CD4-positive, CD25-positive, alpha-beta regulatory T cell (primary cell): ENCODE measurements at regions not wholly inside any gene's neighbourhood (a gene's known extent, or its start where the extent isn't known, plus 50 kb on each side); places are given as distances from the start of the nearest gene placed in this dataset.
A peak's percentile ranks its signal among the peaks of the same experiment; 100 is the strongest.

Source experiments
- ATAC-seq, 2 donors: fragments of 150-1000 bp; cut with Tn5 transposase; one replicate each; pipeline ENCODE4 v1.10.0; 2021; ENCODE audit warnings: low read depth in 2 of 2, moderate number of reproducible peaks in 2 of 2, moderate library complexity in 1 of 2
- DNase-seq, 3 donors: peaks; one replicate each; pipeline versions ENCODE4 v3.0.0 to v3.0.0-alpha.2; 2012 to 2022; ENCODE audit warnings: mixed read lengths in 1 of 3
- H3K27ac ChIP-seq: one replicate; pipeline ENCODE4 v1.7.0; 2013; ENCODE audit warnings: mild to moderate bottlenecking, low read length; ENCODE audit not compliant: insufficient read depth, poor library complexity, severe bottlenecking
- H3K27me3 ChIP-seq: one replicate; pipeline ENCODE4 v1.7.0; 2013; ENCODE audit warnings: low read length; ENCODE audit not compliant: control insufficient read depth, insufficient read depth
- H3K36me3 ChIP-seq: one replicate; pipeline ENCODE4 v1.7.0; 2013; ENCODE audit warnings: mild to moderate bottlenecking, low read length, moderate library complexity; ENCODE audit not compliant: control insufficient read depth, insufficient read depth
- H3K4me1 ChIP-seq: 2 replicates; pipeline ENCODE4 v1.7.0; 2013; ENCODE audit warnings: mild to moderate bottlenecking, low read length; ENCODE audit not compliant: insufficient read depth, control insufficient read depth, poor library complexity, severe bottlenecking
- H3K4me3 ChIP-seq: one replicate; pipeline ENCODE4 v1.7.0; 2013; ENCODE audit warnings: low read depth, mild to moderate bottlenecking, low read length, moderate library complexity
- H3K9me3 ChIP-seq, 2 experiments: 1 replicate in 1 of 2; 2 replicates in 1 of 2; pipeline ENCODE4 v1.7.0; 2013; ENCODE audit warnings: low read length in 2 of 2, mild to moderate bottlenecking in 1 of 2, moderate library complexity in 1 of 2; ENCODE audit not compliant: control insufficient read depth in 2 of 2
- H3K27ac Mint-ChIP-seq, 3 donors: one replicate each; pipeline ENCODE4 v1.8.0; 2020 to 2022; ENCODE audit warnings: mild to moderate bottlenecking in 3 of 3, mixed read lengths in 3 of 3, moderate library complexity in 2 of 3
- H3K27me3 Mint-ChIP-seq: one replicate; pipeline ENCODE4 v1.8.0; 2022; ENCODE audit warnings: mild to moderate bottlenecking, mixed read lengths
- H3K36me3 Mint-ChIP-seq: one replicate; pipeline ENCODE4 v1.8.0; 2020; ENCODE audit warnings: mixed read lengths
- H3K4me1 Mint-ChIP-seq, 4 donors: one replicate each; pipeline ENCODE4 v1.8.0; 2020 to 2022; ENCODE audit warnings: mixed read lengths in 4 of 4, mild to moderate bottlenecking in 1 of 4
- H3K4me3 Mint-ChIP-seq, 4 donors: one replicate each; pipeline ENCODE4 v1.8.0; 2020 to 2022; ENCODE audit warnings: mild to moderate bottlenecking in 4 of 4, mixed read lengths in 4 of 4, moderate library complexity in 3 of 4
- H3K9me3 Mint-ChIP-seq, 7 donors: one replicate each; pipeline ENCODE4 v1.8.0; 2020 to 2022; ENCODE audit warnings: mixed read lengths in 7 of 7, mild to moderate bottlenecking in 3 of 7, moderate library complexity in 2 of 7

DNA sequence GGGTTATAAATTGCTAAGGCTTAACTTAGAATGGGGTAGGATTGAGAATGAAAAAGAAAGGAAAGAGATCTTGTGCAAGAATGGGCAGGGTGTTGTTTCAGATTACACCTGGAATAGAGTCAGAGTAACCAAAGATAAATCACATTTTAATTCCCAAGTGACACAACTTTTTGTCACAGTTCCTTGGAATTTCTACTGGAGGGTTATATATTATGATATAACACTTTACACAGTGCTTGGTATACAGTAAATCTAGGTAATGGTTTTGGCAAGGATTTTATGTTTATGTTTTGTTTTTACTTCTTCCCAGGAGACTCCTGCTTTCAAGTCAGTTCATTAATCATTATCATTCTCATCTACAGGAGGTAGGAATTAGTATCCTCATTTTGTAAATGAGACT is 115.7 kb upstream of the KCNJ16 start:
- Histone ChIP-seq H3K4me1 (no peaks in the 10 kb centered on the region), H3K9me3 (no peaks in the 10 kb centered on the region), H3K27ac (no peak overlapping the region), H3K36me3 (no peaks in the 10 kb centered on the region), H3K4me3 (no peak overlapping the region), H3K27me3 (no peaks in the 10 kb centered on the region)
- no peaks in the 10 kb centered on the region for H3K27me3 Mint-ChIP-seq
- no peak overlapping the region for H3K4me3 Mint-ChIP-seq
- ATAC-seq (no peak), DNase-seq (no peak)
- no peaks in the 10 kb centered on the region for H3K4me1 Mint-ChIP-seq
- peaks cover 1 to 12% (median 8%) of the 10 kb centered on the region in 7 donors for H3K9me3 Mint-ChIP-seq
- H3K36me3 Mint-ChIP-seq = no peaks in the 10 kb centered on the region
- no peak overlapping the region for H3K27ac Mint-ChIP-seq

DNA sequence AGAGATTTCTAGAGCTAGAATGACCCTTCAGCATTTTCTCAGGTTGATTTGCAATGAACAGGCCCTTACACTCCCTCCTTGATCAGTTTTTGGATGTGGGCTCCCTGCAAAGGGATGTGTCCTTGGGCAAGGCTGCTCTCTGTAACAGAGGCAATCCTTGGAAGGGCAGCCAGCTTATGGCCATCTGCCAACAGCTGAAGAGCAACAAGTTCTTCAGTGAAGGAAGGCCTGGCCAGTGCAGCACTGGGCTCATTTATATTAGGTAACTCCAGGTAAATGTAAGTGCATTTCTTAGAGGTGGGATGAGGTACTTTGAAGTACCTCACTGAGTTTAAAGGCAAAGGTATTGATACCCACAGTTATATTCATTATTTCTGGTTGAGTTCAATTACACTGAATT is 114.3 kb upstream of the KCNJ16 start:
- Mint-ChIP-seq H3K4me1 (no peaks in the 10 kb centered on the region), H3K36me3 (no peaks in the 10 kb centered on the region), H3K27me3 (no peaks in the 10 kb centered on the region), H3K9me3 (peaks cover 1 to 12% (median 8%) of the 10 kb centered on the region in 7 donors), H3K4me3 (no peak overlapping the region), H3K27ac (no peak overlapping the region)
- H3K27me3 ChIP-seq = no peaks in the 10 kb centered on the region
- no peaks in the 10 kb centered on the region for H3K9me3 ChIP-seq
- H3K27ac ChIP-seq = no peak overlapping the region
- H3K36me3 ChIP-seq = no peaks in the 10 kb centered on the region
- no peak for ATAC-seq
- DNase-seq = no peak
- H3K4me1 ChIP-seq = no peaks in the 10 kb centered on the region
- H3K4me3 ChIP-seq = no peak overlapping the region

DNA sequence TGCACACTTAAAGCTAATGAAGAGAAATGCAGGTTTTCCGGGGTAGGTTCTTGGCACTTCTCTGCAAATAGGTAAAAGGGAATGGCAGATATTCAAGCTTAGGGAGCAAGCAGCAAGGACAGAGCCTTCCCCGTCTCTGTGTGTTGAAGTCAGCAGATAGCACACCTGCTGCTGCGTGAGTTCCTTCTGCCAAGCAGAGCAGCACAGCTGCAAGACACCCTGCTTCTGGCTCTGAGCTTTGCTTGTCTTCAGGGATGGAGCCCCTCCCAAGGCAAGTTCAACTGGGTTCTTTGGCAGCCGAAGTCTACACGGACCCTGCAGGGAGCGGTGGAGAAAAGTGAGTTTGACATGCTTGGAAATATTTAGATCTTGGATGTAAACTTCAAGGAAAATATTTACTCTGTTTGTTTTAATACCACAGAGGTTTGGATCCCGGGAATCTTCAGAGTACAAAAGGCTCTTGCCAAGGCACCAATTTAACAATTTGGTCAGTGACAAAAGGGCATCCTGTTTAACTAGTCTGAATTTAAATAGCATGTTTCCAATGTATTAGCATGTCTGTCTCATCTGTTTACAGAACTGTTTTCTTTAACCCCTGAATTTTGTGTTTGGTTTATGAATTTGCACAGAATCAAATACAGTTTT is 113.4 kb upstream of the KCNJ16 start:
- Mint-ChIP-seq H3K27me3 (no peaks in the 10 kb centered on the region), H3K36me3 (no peaks in the 10 kb centered on the region), H3K9me3 (peaks cover 1 to 16% (median 6%) of the 10 kb centered on the region in 7 donors), H3K4me3 (no peak overlapping the region), H3K4me1 (no peaks in the 10 kb centered on the region), H3K27ac (no peak overlapping the region)
- Histone ChIP-seq H3K9me3 (no peaks in the 10 kb centered on the region), H3K4me1 (no peaks in the 10 kb centered on the region), H3K27ac (no peak overlapping the region), H3K27me3 (no peaks in the 10 kb centered on the region), H3K4me3 (no peak overlapping the region), H3K36me3 (no peaks in the 10 kb centered on the region)
- DNase-seq = no peak
- ATAC-seq = no peak

DNA sequence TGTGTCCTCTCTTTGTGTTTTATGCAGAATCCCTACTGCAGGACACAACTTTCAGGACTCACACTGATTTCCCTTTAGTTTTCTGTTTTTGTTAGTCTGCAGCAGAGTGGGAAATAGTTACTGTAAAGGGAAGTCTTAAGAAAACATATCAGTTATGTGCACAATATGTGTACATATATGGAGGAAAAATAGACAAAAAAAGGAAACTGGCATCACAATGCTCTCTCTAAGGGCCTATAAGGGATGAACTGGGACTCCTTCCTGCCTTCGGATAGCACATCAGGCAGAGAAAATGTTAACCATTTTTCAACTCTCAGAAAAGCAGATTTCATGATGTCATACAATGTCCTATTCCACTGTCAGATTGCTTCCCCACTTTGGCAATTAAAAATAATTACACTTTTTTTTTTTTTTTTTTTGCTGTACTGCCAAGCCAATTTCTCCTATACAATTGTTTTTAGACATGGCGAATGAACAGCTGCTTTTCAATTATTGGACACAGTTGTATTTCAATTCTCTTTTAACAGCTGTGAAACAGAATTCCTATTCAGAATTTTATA is 112.5 kb upstream of the KCNJ16 start:
- no peaks in the 10 kb centered on the region for H3K4me1 Mint-ChIP-seq
- DNase-seq = no peak
- no peak overlapping the region for H3K4me3 Mint-ChIP-seq
- no peak overlapping the region for H3K27ac Mint-ChIP-seq
- H3K9me3 Mint-ChIP-seq = peaks cover 3 to 20% (median 7%) of the 10 kb centered on the region in 7 donors
- H3K4me1 ChIP-seq = no peaks in the 10 kb centered on the region
- no peak for ATAC-seq
- no peaks in the 10 kb centered on the region for H3K36me3 ChIP-seq
- no peak overlapping the region for H3K4me3 ChIP-seq
- H3K27me3 ChIP-seq = no peaks in the 10 kb centered on the region
- no peaks in the 10 kb centered on the region for H3K36me3 Mint-ChIP-seq
- no peak overlapping the region for H3K27ac ChIP-seq
- H3K27me3 Mint-ChIP-seq = no peaks in the 10 kb centered on the region
- no peaks in the 10 kb centered on the region for H3K9me3 ChIP-seq

DNA sequence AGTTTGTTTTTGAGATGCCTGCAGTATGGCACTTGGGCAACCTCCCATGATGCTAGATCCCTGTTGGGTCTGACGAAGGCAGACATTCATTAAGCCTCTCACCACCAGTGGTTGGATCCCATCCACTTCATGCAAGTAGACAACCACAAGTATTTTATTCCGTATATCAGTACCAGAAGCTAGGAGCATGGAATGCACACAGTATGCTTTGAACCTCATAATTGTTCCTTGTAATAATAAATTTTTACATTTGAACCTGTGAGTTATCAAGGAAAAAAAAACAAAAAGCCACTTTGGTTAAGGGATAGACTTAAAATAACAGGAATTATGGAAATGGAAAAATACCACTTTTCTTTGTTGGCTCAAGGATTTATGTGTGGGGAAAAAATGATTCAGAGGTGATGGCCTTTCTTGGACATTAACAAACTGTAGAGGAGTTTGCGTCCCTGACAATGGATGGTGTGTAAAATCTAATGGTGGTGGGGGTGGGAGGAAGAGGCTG is 107.1 kb upstream of the KCNJ16 start:
- no peak overlapping the region for H3K27ac Mint-ChIP-seq
- no peaks in the 10 kb centered on the region for H3K36me3 Mint-ChIP-seq

DNA sequence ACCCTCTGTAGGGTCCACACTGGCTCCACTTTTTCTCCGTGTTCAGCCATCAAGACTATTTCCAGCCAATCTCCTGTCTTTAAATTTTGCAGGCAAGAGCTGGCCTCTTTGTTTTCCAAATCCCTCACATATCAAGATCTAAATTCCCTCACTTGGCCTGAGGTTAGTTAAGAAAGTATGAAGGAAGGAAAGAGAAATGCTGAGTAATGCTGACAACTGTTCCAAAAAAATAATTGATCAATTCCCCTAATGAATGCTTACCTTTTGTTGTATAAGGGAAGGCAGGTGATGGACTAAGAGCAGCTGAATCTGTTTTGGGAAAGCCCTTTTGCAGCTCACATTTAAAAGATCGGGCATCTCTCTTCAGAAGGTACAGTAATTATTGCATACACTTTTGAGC is 105.1 kb upstream of the KCNJ16 start:
- Mint-ChIP-seq H3K4me1 (no peaks in the 10 kb centered on the region), H3K9me3 (peaks cover 0 to 17% (median 10%) of the 10 kb centered on the region in 7 donors), H3K27ac (no peak overlapping the region), H3K36me3 (no peaks in the 10 kb centered on the region), H3K27me3 (no peaks in the 10 kb centered on the region), H3K4me3 (no peak overlapping the region)
- DNase-seq (no peak), ATAC-seq (no peak)
- Histone ChIP-seq H3K9me3 (no peaks in the 10 kb centered on the region), H3K4me1 (no peaks in the 10 kb centered on the region), H3K27me3 (no peaks in the 10 kb centered on the region), H3K4me3 (no peak overlapping the region), H3K36me3 (no peaks in the 10 kb centered on the region), H3K27ac (no peak overlapping the region)

More for the DNA sequence above, 107.1 kb upstream of the KCNJ16 start:
- H3K27me3 ChIP-seq = no peaks in the 10 kb centered on the region
- H3K4me1 ChIP-seq = no peaks in the 10 kb centered on the region
- no peak overlapping the region for H3K4me3 ChIP-seq
- peaks cover 0 to 14% (median 8%) of the 10 kb centered on the region in 7 donors for H3K9me3 Mint-ChIP-seq
- no peak overlapping the region for H3K4me3 Mint-ChIP-seq
- no peaks in the 10 kb centered on the region for H3K9me3 ChIP-seq
- no peaks in the 10 kb centered on the region for H3K4me1 Mint-ChIP-seq
- no peak for DNase-seq
- no peak overlapping the region for H3K27ac ChIP-seq
- H3K27me3 Mint-ChIP-seq = no peaks in the 10 kb centered on the region
- ATAC-seq = no peak
- H3K36me3 ChIP-seq = no peaks in the 10 kb centered on the region

DNA sequence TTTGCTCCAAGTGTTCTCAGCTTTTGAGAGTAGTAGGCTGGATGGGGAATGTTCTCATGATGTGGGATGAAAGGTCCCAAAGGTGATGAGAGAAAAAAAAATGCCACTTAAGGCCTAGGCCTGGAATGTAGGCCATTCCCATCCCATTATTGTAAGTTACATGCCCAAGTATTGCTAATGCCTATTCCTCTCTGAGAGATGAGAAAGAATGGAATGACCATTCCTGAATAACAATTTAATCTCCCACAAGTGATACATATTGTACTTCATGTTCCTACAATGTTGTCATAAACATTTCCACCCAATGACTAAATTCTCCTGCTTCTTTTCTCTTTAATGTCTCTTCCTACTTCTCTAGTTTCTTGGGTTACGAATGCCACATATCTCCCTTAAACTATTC is 102.8 kb upstream of the KCNJ16 start:
- Histone ChIP-seq H3K36me3 (no peaks in the 10 kb centered on the region), H3K27me3 (no peaks in the 10 kb centered on the region), H3K4me3 (no peak overlapping the region), H3K9me3 (no peaks in the 10 kb centered on the region), H3K27ac (no peak overlapping the region), H3K4me1 (no peaks in the 10 kb centered on the region)
- H3K27ac Mint-ChIP-seq = peak overlapping the region in 1 of 3 donors; percentile 29
- DNase-seq (no peak), ATAC-seq (no peak)
- H3K36me3 Mint-ChIP-seq = no peaks in the 10 kb centered on the region
- no peaks in the 10 kb centered on the region for H3K4me1 Mint-ChIP-seq
- no peaks in the 10 kb centered on the region for H3K27me3 Mint-ChIP-seq
- no peak overlapping the region for H3K4me3 Mint-ChIP-seq
- H3K9me3 Mint-ChIP-seq = peaks cover 5 to 12% (median 8%) of the 10 kb centered on the region in 7 donors

DNA sequence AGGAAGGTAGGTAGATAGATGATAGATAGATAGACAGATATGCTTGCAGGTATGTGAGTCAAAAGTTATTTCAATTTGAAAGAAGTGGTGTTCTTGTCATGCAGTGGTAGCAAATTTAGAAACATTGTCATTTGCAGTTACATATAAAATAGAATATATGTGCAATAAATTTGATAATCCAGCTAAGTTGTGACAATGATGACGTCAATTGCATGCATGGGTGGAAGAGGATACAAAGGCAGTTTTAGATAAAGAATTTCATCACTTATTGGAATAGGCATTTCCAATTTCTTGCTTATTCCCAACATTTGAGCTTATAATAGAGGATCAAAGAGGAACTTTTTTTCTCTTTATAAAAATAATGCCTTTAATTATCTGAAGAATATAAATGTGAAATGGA is 99.2 kb upstream of the KCNJ16 start:
- H3K27ac Mint-ChIP-seq = no peak overlapping the region
- H3K27me3 Mint-ChIP-seq = no peaks in the 10 kb centered on the region
- DNase-seq (no peak), ATAC-seq (no peak)
- Histone ChIP-seq H3K9me3 (no peaks in the 10 kb centered on the region), H3K4me3 (no peak overlapping the region), H3K36me3 (no peaks in the 10 kb centered on the region), H3K4me1 (no peaks in the 10 kb centered on the region), H3K27me3 (no peaks in the 10 kb centered on the region), H3K27ac (no peak overlapping the region)
- H3K36me3 Mint-ChIP-seq = no peaks in the 10 kb centered on the region
- peaks cover under 1 to 12% (median 5%) of the 10 kb centered on the region in 7 donors for H3K9me3 Mint-ChIP-seq
- H3K4me3 Mint-ChIP-seq = no peak overlapping the region
- H3K4me1 Mint-ChIP-seq = no peaks in the 10 kb centered on the region
